Common myeloid progenitor, CD34-positive (primary cell): ENCODE measurements at regions not wholly inside any gene's neighbourhood (a gene's known extent, or its start where the extent isn't known, plus 50 kb on each side); places are given as distances from the start of the nearest gene placed in this dataset.

Source experiments
- CTCF ChIA-PET: fragments of 350-600 bp; sonication (Branson Sonifier 250); formaldehyde crosslinking; loops from one replicate; lab custom pipeline; 2021; ENCODE audit warnings: antibody characterized with exemption; lab: Charles Lee
- POLR2A ChIA-PET: fragments of 350-600 bp; sonication (Branson Sonifier 250); formaldehyde crosslinking; loops from one replicate; lab custom pipeline; 2021; ENCODE audit warnings: antibody characterized with exemption; lab: Charles Lee
- DNase-seq, 3 donors: peaks; one replicate each; pipeline versions ENCODE4 v3.0.0 to v3.0.0-alpha.2; 2013
- H3K27ac ChIP-seq, 2 experiments: 1 replicate in 1 of 2; 2 replicates in 1 of 2; pipeline ENCODE4 v1.7.0; 2013; ENCODE audit warnings: inconsistent platforms in 2 of 2, low read length in 2 of 2, mild to moderate bottlenecking in 2 of 2, low read depth in 1 of 2, moderate library complexity in 1 of 2; ENCODE audit not compliant: severe bottlenecking in 2 of 2, insufficient read depth in 1 of 2, poor library complexity in 1 of 2
- H3K27me3 ChIP-seq, 5 experiments: replicated peaks in 2 of 5; 1 replicate in 3 of 5; 2 replicates in 2 of 5; pipeline versions ENCODE4 v1.6.1 to v1.7.0; 2013; ENCODE audit warnings: low read length in 4 of 5, mild to moderate bottlenecking in 2 of 5, moderate library complexity in 2 of 5, inconsistent platforms in 1 of 5; ENCODE audit not compliant: insufficient read depth in 5 of 5, control insufficient read depth in 4 of 5
- H3K36me3 ChIP-seq, 4 experiments: 1 replicate in 2 of 4; 2 replicates in 2 of 4; pipeline versions ENCODE4 v1.6.1 to v1.7.0; 2013; ENCODE audit warnings: low read length in 3 of 4, control low read depth in 1 of 4, mild to moderate bottlenecking in 1 of 4; ENCODE audit not compliant: control insufficient read depth in 4 of 4, insufficient read depth in 4 of 4
- H3K4me1 ChIP-seq, 4 experiments: 1 replicate in 3 of 4; 2 replicates in 1 of 4; pipeline versions ENCODE4 v1.6.1 to v1.7.1; 2013; ENCODE audit warnings: low read length in 3 of 4, mild to moderate bottlenecking in 3 of 4, control low read depth in 1 of 4, inconsistent platforms in 1 of 4, moderate library complexity in 1 of 4; ENCODE audit not compliant: control insufficient read depth in 4 of 4, insufficient read depth in 4 of 4; ENCODE audit errors: control extremely low read depth in 1 of 4
- H3K4me3 ChIP-seq, 7 experiments: 1 replicate in 4 of 7; 2 replicates in 3 of 7; pipeline versions ENCODE4 v1.5.1 to v1.7.0; 2013; ENCODE audit warnings: mild to moderate bottlenecking in 7 of 7, low read length in 6 of 7, moderate library complexity in 6 of 7, inconsistent platforms in 2 of 7, low read depth in 2 of 7, control low read depth in 1 of 7; ENCODE audit not compliant: insufficient read depth in 4 of 7, control insufficient read depth in 1 of 7; ENCODE audit errors: extremely low read depth in 1 of 7
- H3K9me3 ChIP-seq, 5 experiments: 1 replicate in 4 of 5; 2 replicates in 1 of 5; pipeline versions ENCODE4 v1.6.1 to v1.7.1; 2013; ENCODE audit warnings: low read length in 4 of 5, mild to moderate bottlenecking in 2 of 5, inconsistent platforms in 1 of 5, low read depth in 1 of 5, moderate library complexity in 1 of 5; ENCODE audit not compliant: control insufficient read depth in 4 of 5, insufficient read depth in 2 of 5; ENCODE audit errors: control extremely low read depth in 1 of 5
- WGBS: methylation state at CpG from one replicate; pipeline ENCODE4 v1.1.5; 2013; ENCODE audit not compliant: insufficient coverage; 5-methylcytosine and 5-hydroxymethylcytosine counted together

- H3K27ac ChIP-seq = no peak overlapping the region
- CTCF ChIA-PET = no interaction called here
- H3K4me1 ChIP-seq = peaks cover 0 to 4% (median 0%) of the 10 kb centered on the region in 4 experiments
- DNase-seq = no peak
- H3K9me3 ChIP-seq = peaks cover 0 to 5% (median 0%) of the 10 kb centered on the region in 5 experiments
- no peak overlapping the region for H3K4me3 ChIP-seq
- POLR2A ChIA-PET = no interaction called here
- no peaks in the 10 kb centered on the region for H3K36me3 ChIP-seq
- no peaks in the 10 kb centered on the region for H3K27me3 ChIP-seq
- 93% methylated on average over 1 of the region's 1 CpG for WGBS
Measured at GRCh38 chr18:55114876-55115275, 155.6 kb upstream of the CCDC68 start.

GRCh38 chr18:55113800-55114199 is 154.5 kb upstream of the CCDC68 start:
- POLR2A ChIA-PET = no interaction called here
- Histone ChIP-seq H3K27ac (no peak overlapping the region), H3K36me3 (no peaks in the 10 kb centered on the region), H3K4me1 (no peaks in the 10 kb centered on the region), H3K9me3 (no peaks in the 10 kb centered on the region), H3K4me3 (no peak overlapping the region), H3K27me3 (no peaks in the 10 kb centered on the region)
- 86% methylated on average over 2 of the region's 5 CpGs for WGBS
- no peak for DNase-seq
- CTCF ChIA-PET = no interaction called here

GRCh38 chr18:55111271-55111670 is 152.0 kb upstream of the CCDC68 start:
- Histone ChIP-seq H3K27ac (no peak overlapping the region), H3K27me3 (no peaks in the 10 kb centered on the region)
- DNase-seq = no peak

GRCh38 chr18:55110436-55110835 is 151.2 kb upstream of the CCDC68 start:
- Histone ChIP-seq H3K27me3 (no peaks in the 10 kb centered on the region), H3K4me3 (no peak overlapping the region), H3K36me3 (no peaks in the 10 kb centered on the region), H3K9me3 (no peaks in the 10 kb centered on the region), H3K4me1 (no peaks in the 10 kb centered on the region), H3K27ac (no peak overlapping the region)
- ChIA-PET POLR2A (no interaction called here), CTCF (interaction anchor here (0.6 kb wide), 1 partner anchor 113 kb away, joined by 3 read pairs; no protein-coding TSS in a partner anchor)
- no peak for DNase-seq
- 67% methylated on average over 7 of the region's 9 CpGs for WGBS

More at GRCh38 chr18:55111271-55111670, 152.0 kb upstream of the CCDC68 start:
- no peaks in the 10 kb centered on the region for H3K4me1 ChIP-seq
- H3K9me3 ChIP-seq = no peaks in the 10 kb centered on the region
- CTCF ChIA-PET = no interaction called here
- POLR2A ChIA-PET = no interaction called here
- H3K4me3 ChIP-seq = no peak overlapping the region
- no peaks in the 10 kb centered on the region for H3K36me3 ChIP-seq

- H3K4me3 ChIP-seq = no peak overlapping the region
- CTCF ChIA-PET = interaction anchor here (0.6 kb wide), 2 partner anchors 114 to 459 kb away, joined by 3 read pairs; no protein-coding TSS in a partner anchor
- H3K9me3 ChIP-seq = no peaks in the 10 kb centered on the region
- no peaks in the 10 kb centered on the region for H3K36me3 ChIP-seq
- H3K4me1 ChIP-seq = no peaks in the 10 kb centered on the region
- WGBS = no CpG with 5 or more reads among the region's 2 CpGs
- H3K27ac ChIP-seq = no peak overlapping the region
- no peaks in the 10 kb centered on the region for H3K27me3 ChIP-seq
- no peak for DNase-seq
- POLR2A ChIA-PET = no interaction called here
Measured at GRCh38 chr18:55109818-55110414, 150.7 kb upstream of the CCDC68 start.

GRCh38 chr18:55106906-55107305 is 147.6 kb upstream of the CCDC68 start:
- no peaks in the 10 kb centered on the region for H3K9me3 ChIP-seq
- H3K27me3 ChIP-seq = no peaks in the 10 kb centered on the region
- no peaks in the 10 kb centered on the region for H3K36me3 ChIP-seq
- ChIA-PET POLR2A (no interaction called here), CTCF (no interaction called here)
- DNase-seq = no peak
- H3K4me3 ChIP-seq = no peak overlapping the region
- WGBS = 83% methylated on average over 1 of the region's 3 CpGs
- H3K4me1 ChIP-seq = no peaks in the 10 kb centered on the region
- no peak overlapping the region for H3K27ac ChIP-seq

GRCh38 chr18:55106466-55106865 is 147.2 kb upstream of the CCDC68 start:
- POLR2A ChIA-PET = no interaction called here
- no peaks in the 10 kb centered on the region for H3K36me3 ChIP-seq
- H3K27me3 ChIP-seq = no peaks in the 10 kb centered on the region
- H3K4me3 ChIP-seq = no peak overlapping the region
- no peaks in the 10 kb centered on the region for H3K4me1 ChIP-seq
- no peaks in the 10 kb centered on the region for H3K9me3 ChIP-seq
- CTCF ChIA-PET = no interaction called here
- WGBS = no CpG with 5 or more reads among the region's 2 CpGs
- DNase-seq = no peak
- H3K27ac ChIP-seq = no peak overlapping the region
